ENCODE measurements at regions not wholly inside any gene's neighbourhood (a gene's known extent, or its start where the extent isn't known, plus 50 kb on each side); places are given as distances from the start of the nearest gene placed in this dataset.
"Not testable (repeated sequence)": the region's sequence is repeated elsewhere in the genome, so short reads cannot be mapped to it uniquely, and the experiment has no call there.

DNA sequence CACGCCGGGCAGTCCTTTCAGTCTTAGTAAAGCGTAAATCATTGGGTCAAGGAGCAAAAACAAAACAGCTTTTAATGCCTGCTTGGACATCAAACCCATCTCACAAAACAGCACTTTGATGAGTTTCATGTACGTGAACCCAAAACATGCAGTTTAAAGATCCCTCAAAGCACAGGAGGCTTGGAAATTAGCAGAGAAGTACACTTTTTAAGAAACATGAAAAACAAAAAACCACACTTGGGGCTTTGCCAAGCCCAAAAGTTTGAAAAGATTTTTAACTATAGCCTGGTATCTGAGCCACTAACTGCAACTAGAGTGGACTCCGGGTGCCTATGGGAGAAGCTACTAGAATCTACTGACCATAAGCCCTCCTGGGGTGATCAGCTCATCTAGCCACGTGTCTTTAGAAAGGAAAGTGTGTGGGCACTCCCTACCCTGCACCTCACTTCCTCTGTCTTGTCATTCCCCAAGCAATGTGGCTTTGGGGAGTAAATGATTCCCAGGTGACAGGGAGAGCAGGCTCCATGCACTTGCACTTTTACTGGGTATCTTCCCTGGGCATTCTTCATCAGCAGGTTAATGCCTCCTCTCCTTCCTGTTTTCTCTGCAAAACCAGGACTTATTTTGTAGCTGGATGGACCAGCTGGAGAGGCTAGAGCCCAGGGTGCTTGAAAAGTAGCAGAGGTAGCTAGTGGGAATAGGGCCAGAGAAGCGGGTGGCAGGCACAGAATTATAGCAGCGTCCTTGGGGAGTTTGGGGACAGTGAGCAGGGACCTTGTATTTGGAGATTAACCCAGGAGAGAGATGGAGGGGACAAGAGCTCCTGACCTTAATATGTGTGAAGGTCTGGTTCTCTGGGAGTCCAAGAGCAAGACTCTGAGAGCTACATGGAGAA, 339.3 kb downstream of the BCL11B start:
- ATAC-seq: no peak
- no peaks in the 10 kb centered on the region for H3K36me3 Mint-ChIP-seq
- peaks cover 14% of the 10 kb centered on the region for H3K9me3 Mint-ChIP-seq
- H3K4me3 Mint-ChIP-seq: no peak overlapping the region
- no peaks in the 10 kb centered on the region for H3K27me3 Mint-ChIP-seq
- no peaks in the 10 kb centered on the region for H3K4me1 Mint-ChIP-seq
- no peak overlapping the region for H3K27ac Mint-ChIP-seq

DNA sequence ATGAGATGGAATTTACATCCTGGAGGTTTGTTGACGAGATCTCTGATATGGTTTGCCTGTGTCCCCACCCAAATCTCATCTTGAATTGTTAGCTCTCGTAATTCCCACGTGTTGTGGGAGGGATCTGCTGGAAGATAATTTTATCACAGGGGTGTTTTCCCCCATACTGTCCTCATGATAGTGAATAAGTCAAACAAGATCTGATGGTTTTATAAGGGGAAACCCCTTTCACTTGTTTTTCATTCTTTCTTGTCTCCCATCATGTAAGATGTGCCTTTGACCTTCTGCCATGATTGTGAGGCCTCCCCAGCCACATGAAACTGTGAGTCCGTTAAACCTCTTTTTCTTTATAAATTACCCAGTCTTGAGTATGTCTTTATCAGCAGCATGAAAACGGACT, 337.4 kb downstream of the BCL11B start:
- H3K27ac Mint-ChIP-seq, H3K27me3 Mint-ChIP-seq, H3K4me1 Mint-ChIP-seq: not testable (repeated sequence)

GRCh38 chr14:98935921-98936320, 336.1 kb downstream of the BCL11B start:
- Mint-ChIP-seq H3K36me3 (no peaks in the 10 kb centered on the region), H3K4me1 (no peaks in the 10 kb centered on the region), H3K27me3 (no peaks in the 10 kb centered on the region), H3K27ac (no peak overlapping the region), H3K9me3 (peaks cover 15% of the 10 kb centered on the region), H3K4me3 (no peak overlapping the region)
- ATAC-seq: no peak

More for the DNA sequence above, 337.4 kb downstream of the BCL11B start:
- ATAC-seq, H3K4me3 Mint-ChIP-seq, H3K36me3 Mint-ChIP-seq: not testable (repeated sequence)
- peaks cover 15% of the 10 kb centered on the region for H3K9me3 Mint-ChIP-seq

- H3K9me3 Mint-ChIP-seq: peaks cover 15% of the 10 kb centered on the region
These were observed 335.0 kb downstream of the BCL11B start for GRCh38 chr14:98937021-98937420.

DNA sequence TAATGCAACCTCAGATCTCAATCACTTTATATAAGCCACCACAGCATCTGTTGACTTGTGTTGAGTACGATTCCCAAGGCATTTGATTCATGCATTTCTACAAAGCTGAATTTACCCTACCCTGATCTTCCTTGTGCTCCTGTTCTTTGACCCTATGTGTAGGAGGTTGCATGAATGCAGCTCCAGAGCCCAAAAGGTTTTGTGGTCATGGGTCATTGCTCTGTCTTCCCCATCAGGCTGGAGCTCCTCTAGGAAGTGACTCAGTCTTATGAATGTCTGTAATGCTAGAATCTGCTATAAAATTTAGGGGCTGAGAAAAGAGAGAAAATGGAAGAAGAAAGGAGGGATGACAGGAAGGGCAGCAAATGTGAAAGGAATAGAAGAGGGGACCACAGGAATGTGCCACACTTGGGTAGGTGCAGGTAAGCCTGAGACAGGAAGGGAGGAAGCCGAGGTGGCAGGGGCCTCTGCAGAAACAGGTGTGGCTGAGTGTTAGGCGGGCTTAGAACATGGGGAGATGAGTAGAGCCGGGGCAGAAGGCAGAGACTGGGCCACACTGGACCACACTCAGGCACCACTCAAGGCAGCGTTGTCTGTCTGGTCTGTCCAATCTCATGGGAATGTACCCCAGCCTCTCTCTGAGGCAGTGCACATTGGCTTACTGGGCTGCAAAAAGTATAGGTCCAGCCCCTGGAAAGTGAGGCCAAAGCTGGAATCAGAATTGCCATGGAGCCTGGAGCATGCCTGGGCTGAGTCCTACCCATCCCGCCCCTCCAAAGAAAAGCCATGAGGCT, 334.1 kb downstream of the BCL11B start:
- no peak for ATAC-seq
- no peaks in the 10 kb centered on the region for H3K4me1 Mint-ChIP-seq
- no peaks in the 10 kb centered on the region for H3K36me3 Mint-ChIP-seq
- H3K4me3 Mint-ChIP-seq: no peak overlapping the region
- no peaks in the 10 kb centered on the region for H3K27me3 Mint-ChIP-seq
- H3K9me3 Mint-ChIP-seq: peaks cover 15% of the 10 kb centered on the region
- no peak overlapping the region for H3K27ac Mint-ChIP-seq

More at GRCh38 chr14:98937021-98937420, 335.0 kb downstream of the BCL11B start:
- Mint-ChIP-seq H3K27me3 (no peaks in the 10 kb centered on the region), H3K27ac (no peak overlapping the region), H3K4me1 (no peaks in the 10 kb centered on the region), H3K36me3 (no peaks in the 10 kb centered on the region), H3K4me3 (no peak overlapping the region)
- ATAC-seq: no peak

- H3K27me3 Mint-ChIP-seq: no peaks in the 10 kb centered on the region
- no peaks in the 10 kb centered on the region for H3K4me1 Mint-ChIP-seq
- H3K9me3 Mint-ChIP-seq: peaks cover 12% of the 10 kb centered on the region
- no peak for ATAC-seq
- H3K36me3 Mint-ChIP-seq: no peaks in the 10 kb centered on the region
- no peak overlapping the region for H3K27ac Mint-ChIP-seq
- H3K4me3 Mint-ChIP-seq: no peak overlapping the region
These were observed 331.1 kb downstream of the BCL11B start for GRCh38 chr14:98940693-98941437.

DNA sequence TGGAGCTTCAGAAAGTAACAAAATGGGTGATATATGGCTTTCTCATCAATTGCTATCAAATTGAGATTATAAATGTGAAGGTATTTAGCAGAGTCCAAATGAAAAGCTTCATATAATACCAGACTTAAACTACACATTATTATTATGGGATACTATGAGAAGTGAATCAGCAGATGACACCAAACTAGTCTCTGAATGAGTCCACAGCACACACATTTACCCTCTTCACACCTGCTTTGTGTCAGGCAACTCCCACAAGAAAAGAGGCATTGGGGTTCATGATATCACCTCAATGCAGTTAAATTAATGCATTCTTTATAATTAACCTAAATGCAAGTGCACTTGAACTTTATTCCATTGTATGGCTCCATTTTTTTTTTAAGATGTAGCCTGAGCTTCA, 330.5 kb downstream of the BCL11B start:
- Mint-ChIP-seq H3K27me3 (no peaks in the 10 kb centered on the region), H3K4me3 (no peak overlapping the region), H3K27ac (no peak overlapping the region), H3K4me1 (no peaks in the 10 kb centered on the region), H3K36me3 (no peaks in the 10 kb centered on the region), H3K9me3 (peaks cover 8% of the 10 kb centered on the region)
- ATAC-seq: no peak

DNA sequence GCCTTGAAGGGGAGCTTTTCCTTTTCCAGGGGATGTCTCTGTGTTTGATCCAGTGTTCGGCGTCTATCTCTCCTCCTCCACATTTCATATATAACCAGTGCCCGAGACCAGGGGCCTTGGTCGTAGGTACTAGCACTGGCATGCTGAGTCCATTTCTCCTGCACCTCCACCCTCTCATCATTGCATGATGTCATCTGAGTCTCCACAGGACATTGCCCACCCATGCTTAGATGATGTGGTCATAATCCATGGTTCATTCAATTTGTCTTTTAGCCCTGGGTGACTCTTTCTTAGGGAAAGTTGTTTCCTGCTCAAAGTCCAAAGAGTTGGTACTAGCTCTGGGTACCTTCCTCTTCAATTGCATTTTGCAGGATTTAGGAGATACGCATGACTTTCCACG, 328.1 kb downstream of the BCL11B start:
- no peak for ATAC-seq
- Mint-ChIP-seq H3K27me3 (no peaks in the 10 kb centered on the region), H3K36me3 (no peaks in the 10 kb centered on the region), H3K4me3 (no peak overlapping the region), H3K9me3 (peaks cover 3% of the 10 kb centered on the region), H3K27ac (no peak overlapping the region), H3K4me1 (no peaks in the 10 kb centered on the region)

DNA sequence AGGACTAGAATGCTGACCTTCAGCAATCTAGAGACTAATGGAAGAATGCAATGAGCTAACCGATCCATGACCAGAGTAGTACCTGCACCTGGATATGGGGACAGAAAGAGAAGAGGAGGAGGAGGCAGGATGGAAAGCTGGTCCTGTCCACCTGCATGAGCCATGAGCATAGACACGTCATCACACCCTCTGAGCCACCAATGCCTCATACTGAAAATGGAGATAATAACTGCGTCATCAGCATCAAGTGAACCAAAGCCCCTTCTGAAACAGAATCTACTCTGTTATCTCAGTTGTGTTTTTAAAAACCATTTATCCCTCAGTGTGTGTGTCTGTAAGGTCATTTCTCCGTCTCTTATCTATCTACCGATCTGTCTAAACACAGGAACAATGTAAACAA, 327.0 kb downstream of the BCL11B start:
- Mint-ChIP-seq H3K36me3 (no peaks in the 10 kb centered on the region), H3K4me1 (no peaks in the 10 kb centered on the region), H3K9me3 (peaks cover 1% of the 10 kb centered on the region), H3K27me3 (no peaks in the 10 kb centered on the region), H3K27ac (no peak overlapping the region), H3K4me3 (no peak overlapping the region)
- no peak for ATAC-seq

DNA sequence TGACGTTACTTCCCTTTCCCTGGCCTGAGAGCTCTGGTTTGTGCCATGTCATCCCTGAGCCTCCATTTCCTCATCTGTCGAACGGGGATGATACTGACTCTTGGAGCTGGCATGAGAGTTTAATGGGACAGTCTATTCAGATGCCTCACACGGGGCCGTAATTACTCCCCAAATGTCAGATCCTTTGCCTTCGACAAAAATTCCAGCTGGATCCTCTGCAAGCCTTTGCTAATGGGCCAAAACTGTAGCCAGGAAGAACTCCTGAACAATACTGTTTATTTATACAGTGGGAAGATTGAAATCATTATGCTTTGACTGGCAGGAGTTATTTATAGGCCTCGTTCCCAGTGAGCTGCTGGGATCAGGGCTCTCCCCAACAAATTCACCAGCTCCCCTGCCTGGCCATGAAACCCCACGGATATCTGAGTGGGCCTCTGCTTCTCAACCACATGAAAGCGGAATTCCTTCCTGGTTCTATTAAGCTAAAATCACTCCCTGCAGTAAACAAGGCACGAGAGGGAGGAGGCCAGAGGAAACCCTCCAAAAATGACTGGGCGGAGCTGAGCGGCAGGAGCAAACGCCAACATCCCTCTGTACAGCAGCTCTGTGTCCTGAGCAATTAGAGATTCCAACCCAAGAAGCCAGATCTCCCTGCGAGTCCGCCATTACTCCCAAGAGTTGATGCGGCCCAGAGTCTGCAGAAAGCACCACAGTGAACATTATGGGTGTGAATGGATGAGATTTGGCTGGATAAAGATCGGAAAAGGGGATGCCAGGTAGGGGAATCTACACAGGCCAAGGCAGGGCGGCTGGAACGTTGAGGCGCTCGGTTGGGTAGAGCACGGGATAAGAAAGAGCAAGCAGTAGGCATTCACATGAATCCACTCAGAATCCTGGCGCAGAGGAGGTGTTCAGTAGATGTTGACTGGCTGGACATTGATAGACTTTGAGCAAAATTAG, 326.1 kb downstream of the BCL11B start:
- Mint-ChIP-seq H3K27me3 (no peaks in the 10 kb centered on the region), H3K4me1 (no peaks in the 10 kb centered on the region)

DNA sequence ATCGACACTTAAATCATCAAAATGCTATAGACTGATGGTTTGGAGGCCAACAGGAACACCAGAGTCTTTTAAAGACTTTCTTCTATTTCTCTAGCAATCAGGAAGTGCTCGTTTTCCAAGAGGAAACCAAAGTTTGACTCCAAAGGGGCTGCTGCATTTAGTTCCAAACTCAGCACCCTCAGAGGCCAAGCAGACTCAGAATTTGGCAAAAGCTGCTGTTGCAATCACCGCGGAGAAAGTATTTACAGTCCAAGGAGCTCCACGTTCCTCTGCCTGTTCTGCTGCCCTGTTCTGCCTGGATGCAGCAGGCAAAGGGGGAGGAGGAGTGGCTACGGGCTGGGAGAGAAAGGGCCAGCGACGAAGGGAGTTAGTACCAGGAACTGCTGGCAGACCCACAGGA, 325.1 kb downstream of the BCL11B start:
- Mint-ChIP-seq H3K9me3 (peaks cover 4% of the 10 kb centered on the region), H3K27me3 (no peaks in the 10 kb centered on the region), H3K36me3 (no peaks in the 10 kb centered on the region), H3K27ac (no peak overlapping the region), H3K4me3 (no peak overlapping the region), H3K4me1 (no peaks in the 10 kb centered on the region)
- ATAC-seq: no peak

More for the DNA sequence above, 326.1 kb downstream of the BCL11B start:
- no peak for ATAC-seq
- no peak overlapping the region for H3K4me3 Mint-ChIP-seq
- H3K27ac Mint-ChIP-seq: no peak overlapping the region
- H3K9me3 Mint-ChIP-seq: peaks cover 4% of the 10 kb centered on the region
- H3K36me3 Mint-ChIP-seq: no peaks in the 10 kb centered on the region

DNA sequence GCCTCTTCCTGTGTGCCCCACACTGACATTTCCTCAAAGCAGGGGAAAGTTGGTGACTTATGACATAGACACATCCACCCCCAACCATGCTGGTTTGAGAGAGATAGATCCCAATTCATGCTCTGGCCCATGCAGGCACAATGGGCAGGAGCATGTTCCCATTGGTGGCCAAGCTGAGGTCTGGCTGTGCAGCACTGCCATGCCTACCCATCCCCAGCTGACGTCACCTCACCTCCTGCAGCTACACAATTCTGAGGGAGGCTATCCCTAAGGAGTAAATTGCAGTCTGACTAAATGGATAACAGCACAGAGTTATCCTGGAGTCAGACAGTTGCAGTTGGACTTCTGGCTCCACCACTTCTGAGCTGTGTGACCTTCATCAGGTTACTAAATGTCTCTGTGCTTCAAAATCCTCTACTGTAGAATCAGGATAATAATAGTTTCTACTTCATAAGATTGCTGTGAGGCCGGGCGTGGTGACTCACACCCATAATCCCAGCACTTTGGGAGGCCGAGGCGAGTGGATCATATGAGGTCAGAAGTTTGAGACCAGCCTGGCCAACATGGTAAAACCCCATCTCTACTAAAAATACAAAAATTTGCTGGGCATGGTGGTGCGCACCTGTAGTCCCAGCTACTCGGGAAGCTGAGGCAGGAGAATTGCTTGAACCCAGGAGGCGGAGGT, 323.9 kb downstream of the BCL11B start:
- no peak overlapping the region for H3K27ac Mint-ChIP-seq
- no peak for ATAC-seq
- no peak overlapping the region for H3K4me3 Mint-ChIP-seq
- H3K9me3 Mint-ChIP-seq: peaks cover 4% of the 10 kb centered on the region
- no peaks in the 10 kb centered on the region for H3K27me3 Mint-ChIP-seq
- H3K4me1 Mint-ChIP-seq: no peaks in the 10 kb centered on the region
- H3K36me3 Mint-ChIP-seq: no peaks in the 10 kb centered on the region

GRCh38 chr14:98949051-98949450, 322.9 kb downstream of the BCL11B start:
- no peak overlapping the region for H3K27ac Mint-ChIP-seq
- H3K4me3 Mint-ChIP-seq: no peak overlapping the region
- H3K27me3 Mint-ChIP-seq: no peaks in the 10 kb centered on the region
- H3K36me3 Mint-ChIP-seq: no peaks in the 10 kb centered on the region
- peaks cover 4% of the 10 kb centered on the region for H3K9me3 Mint-ChIP-seq
- no peak for ATAC-seq
- no peaks in the 10 kb centered on the region for H3K4me1 Mint-ChIP-seq

Measured in stimulated activated memory B cell treated with anti-CD40 and anti-IgM and Interleukin-4, amounts not matched to agents 10 μg/mL and 1 μg/mL and 100 μg/mL, for 72 hours (primary cell).